GM23338 (cell line): ENCODE measurements at regions not wholly inside any gene's neighbourhood (a gene's known extent, or its start where the extent isn't known, plus 50 kb on each side); places are given as distances from the start of the nearest gene placed in this dataset.

ENCODE experiments used
- EZH2 ChIP-seq: fragments of 200-600 bp; sonication (generic); IDR thresholded peaks from one replicate; pipeline ENCODE4 v1.8.0; 2017; ENCODE audit warnings: antibody characterized with exemption, mild to moderate bottlenecking, low read depth; ENCODE audit not compliant: unreplicated experiment
- EZH2phosphoT487 ChIP-seq: fragments of 200-600 bp; sonication (generic); IDR thresholded peaks from one replicate; pipeline ENCODE4 v1.8.1; 2018; ENCODE audit warnings: antibody characterized with exemption; ENCODE audit not compliant: unreplicated experiment
- JUNB ChIP-seq: IDR thresholded peaks from one replicate; pipeline ENCODE4 v1.6.1; 2016; ENCODE audit warnings: antibody characterized with exemption; ENCODE audit not compliant: unreplicated experiment
- STAT1 ChIP-seq: IDR thresholded peaks from one replicate; pipeline ENCODE4 v1.6.1; 2016; ENCODE audit warnings: antibody characterized with exemption; ENCODE audit not compliant: unreplicated experiment
- ZNF331 ChIP-seq: fragments of 250-450 bp; sonication (Bioruptor Pico); IDR thresholded peaks from 2 replicates; pipeline ENCODE4 v1.5.0; 2020; ENCODE audit warnings: low read depth, mild to moderate bottlenecking, moderate library complexity
- TF ChIP-seq, protein P1 (sequence below), 2 experiments: fragments of 200-600 bp in 1 of 2; sonication (generic) in 1 of 2; conservative IDR thresholded peaks; 2 replicates each; pipeline versions ENCODE4 v1.5.1 to v1.6.1; 2016 to 2017; ENCODE audit warnings: antibody characterized with exemption in 2 of 2, low read depth in 2 of 2, mild to moderate bottlenecking in 2 of 2, moderate library complexity in 1 of 2
- TF ChIP-seq, protein P2 (sequence below): IDR thresholded peaks from one replicate; pipeline ENCODE4 v1.6.1; 2018; ENCODE audit warnings: antibody characterized with exemption; ENCODE audit not compliant: unreplicated experiment

DNA sequence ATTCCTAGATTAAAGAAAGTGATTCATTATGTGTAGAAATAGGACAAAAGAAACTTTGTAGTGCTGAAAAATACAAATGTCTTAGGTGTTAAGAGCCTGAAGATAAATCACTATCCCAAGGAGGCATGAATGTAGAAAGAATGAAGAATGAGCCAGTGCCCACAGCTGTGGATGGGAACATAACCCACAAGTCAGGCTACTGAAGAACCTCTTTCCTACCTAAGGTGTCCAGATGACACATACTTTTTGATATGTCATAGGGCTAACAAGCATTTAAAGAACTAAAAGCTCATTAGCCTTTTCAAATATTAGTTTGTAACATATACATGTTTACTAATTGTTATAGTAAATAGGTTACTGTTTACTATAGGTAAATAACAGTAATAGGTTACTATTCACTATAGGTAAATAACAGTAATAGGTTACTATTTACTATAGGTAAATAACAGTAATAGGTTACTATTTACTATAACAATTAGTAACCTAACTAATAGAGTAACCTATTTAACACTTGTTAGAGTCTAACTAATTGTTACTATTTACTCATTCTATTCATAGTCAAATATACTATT, 275.0 kb upstream of the KYNU start:
- TF ChIP-seq STAT1: no peak
- TF ChIP-seq, protein P1, sequence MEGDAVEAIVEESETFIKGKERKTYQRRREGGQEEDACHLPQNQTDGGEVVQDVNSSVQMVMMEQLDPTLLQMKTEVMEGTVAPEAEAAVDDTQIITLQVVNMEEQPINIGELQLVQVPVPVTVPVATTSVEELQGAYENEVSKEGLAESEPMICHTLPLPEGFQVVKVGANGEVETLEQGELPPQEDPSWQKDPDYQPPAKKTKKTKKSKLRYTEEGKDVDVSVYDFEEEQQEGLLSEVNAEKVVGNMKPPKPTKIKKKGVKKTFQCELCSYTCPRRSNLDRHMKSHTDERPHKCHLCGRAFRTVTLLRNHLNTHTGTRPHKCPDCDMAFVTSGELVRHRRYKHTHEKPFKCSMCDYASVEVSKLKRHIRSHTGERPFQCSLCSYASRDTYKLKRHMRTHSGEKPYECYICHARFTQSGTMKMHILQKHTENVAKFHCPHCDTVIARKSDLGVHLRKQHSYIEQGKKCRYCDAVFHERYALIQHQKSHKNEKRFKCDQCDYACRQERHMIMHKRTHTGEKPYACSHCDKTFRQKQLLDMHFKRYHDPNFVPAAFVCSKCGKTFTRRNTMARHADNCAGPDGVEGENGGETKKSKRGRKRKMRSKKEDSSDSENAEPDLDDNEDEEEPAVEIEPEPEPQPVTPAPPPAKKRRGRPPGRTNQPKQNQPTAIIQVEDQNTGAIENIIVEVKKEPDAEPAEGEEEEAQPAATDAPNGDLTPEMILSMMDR (conservative IDR thresholded peaks at IDR 0.05; ENCODE audit: low read depth in 2 of 2): no peak
- no peak for TF ChIP-seq EZH2
- no peak for TF ChIP-seq ZNF331 (CRISPR knock-in tag)
- TF ChIP-seq, protein P2, sequence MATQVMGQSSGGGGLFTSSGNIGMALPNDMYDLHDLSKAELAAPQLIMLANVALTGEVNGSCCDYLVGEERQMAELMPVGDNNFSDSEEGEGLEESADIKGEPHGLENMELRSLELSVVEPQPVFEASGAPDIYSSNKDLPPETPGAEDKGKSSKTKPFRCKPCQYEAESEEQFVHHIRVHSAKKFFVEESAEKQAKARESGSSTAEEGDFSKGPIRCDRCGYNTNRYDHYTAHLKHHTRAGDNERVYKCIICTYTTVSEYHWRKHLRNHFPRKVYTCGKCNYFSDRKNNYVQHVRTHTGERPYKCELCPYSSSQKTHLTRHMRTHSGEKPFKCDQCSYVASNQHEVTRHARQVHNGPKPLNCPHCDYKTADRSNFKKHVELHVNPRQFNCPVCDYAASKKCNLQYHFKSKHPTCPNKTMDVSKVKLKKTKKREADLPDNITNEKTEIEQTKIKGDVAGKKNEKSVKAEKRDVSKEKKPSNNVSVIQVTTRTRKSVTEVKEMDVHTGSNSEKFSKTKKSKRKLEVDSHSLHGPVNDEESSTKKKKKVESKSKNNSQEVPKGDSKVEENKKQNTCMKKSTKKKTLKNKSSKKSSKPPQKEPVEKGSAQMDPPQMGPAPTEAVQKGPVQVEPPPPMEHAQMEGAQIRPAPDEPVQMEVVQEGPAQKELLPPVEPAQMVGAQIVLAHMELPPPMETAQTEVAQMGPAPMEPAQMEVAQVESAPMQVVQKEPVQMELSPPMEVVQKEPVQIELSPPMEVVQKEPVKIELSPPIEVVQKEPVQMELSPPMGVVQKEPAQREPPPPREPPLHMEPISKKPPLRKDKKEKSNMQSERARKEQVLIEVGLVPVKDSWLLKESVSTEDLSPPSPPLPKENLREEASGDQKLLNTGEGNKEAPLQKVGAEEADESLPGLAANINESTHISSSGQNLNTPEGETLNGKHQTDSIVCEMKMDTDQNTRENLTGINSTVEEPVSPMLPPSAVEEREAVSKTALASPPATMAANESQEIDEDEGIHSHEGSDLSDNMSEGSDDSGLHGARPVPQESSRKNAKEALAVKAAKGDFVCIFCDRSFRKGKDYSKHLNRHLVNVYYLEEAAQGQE: no peak
- no peak for TF ChIP-seq JUNB
- TF ChIP-seq EZH2phosphoT487: no peak
